GM12878 (cell line): ENCODE measurements at regions not wholly inside any gene's neighbourhood (a gene's known extent, or its start where the extent isn't known, plus 50 kb on each side); places are given as distances from the start of the nearest gene placed in this dataset.

Experiments used
- ATAC-seq: fragments of 200-7000 bp; cut with Tn5 transposase; 3 replicates; pipeline ENCODE4 v1.9.1; 2020; ENCODE audit warnings: mild to moderate bottlenecking, moderate library complexity
- BruUV-seq: library from RNA; stranded (reverse); fragments of 400-500 nt; replicated peaks from 2 replicates; lab custom pipeline; 2021; lab: Mats Ljungman, UMichigan
- CTCF ChIA-PET: fragments of 300-600 bp; sonication (Branson Sonifier 250); formaldehyde crosslinking; extraction: SDS; loops from one replicate; lab custom pipeline; 2021; ENCODE audit warnings: inconsistent platforms; lab: Yijun Ruan, JAX
- POLR2A ChIA-PET: fragments of 350-600 bp; formaldehyde crosslinking; extraction: SDS; loops from one replicate; lab custom pipeline; 2021; ENCODE audit warnings: inconsistent platforms; lab: Charles Lee
- RAD21 ChIA-PET: fragments of 300-600 bp; sonication (Branson Sonifier 250); formaldehyde crosslinking; loops from one replicate; lab custom pipeline; 2023; ENCODE audit warnings: antibody characterized with exemption; ENCODE audit not compliant: unreplicated experiment; lab: Charles Lee
- SMC1A ChIA-PET: fragments of 300-600 bp; sonication (Branson Sonifier 250); formaldehyde crosslinking; loops from one replicate; lab custom pipeline; 2023; ENCODE audit not compliant: unreplicated experiment, uncharacterized antibody; lab: Charles Lee
- DNase-seq: peaks from one replicate; pipeline ENCODE4 v3.0.0-alpha.2; 2011; ENCODE audit warnings: low read depth, low spot score
- FAIRE-seq: peaks from 3 replicates; lab custom pipeline; 2011; peaks lifted over from hg19 to GRCh38; lab: Jason Lieb, UNC
- H2AFZ ChIP-seq: 2 replicates; pipeline ENCODE4 v1.6.0; 2011; ENCODE audit warnings: low read depth, low read length, control low read depth; ENCODE audit not compliant: control insufficient read depth
- H3K27ac ChIP-seq: 2 replicates; pipeline ENCODE4 v1.5.1; 2011; ENCODE audit warnings: control low read depth; ENCODE audit not compliant: control insufficient read depth, insufficient read depth
- H3K27me3 ChIP-seq, 2 experiments: replicated peaks in 1 of 2; 2 replicates each; pipeline versions ENCODE4 v1.6.0 to v1.6.1; 2011; ENCODE audit warnings: low read length in 1 of 2; ENCODE audit not compliant: control insufficient read depth in 2 of 2, insufficient read depth in 2 of 2
- H3K36me3 ChIP-seq, 2 experiments: 2 replicates each; pipeline ENCODE4 v1.5.1; 2011; ENCODE audit warnings: low read length in 1 of 2; ENCODE audit not compliant: control insufficient read depth in 2 of 2, insufficient read depth in 2 of 2
- H3K4me1 ChIP-seq: 2 replicates; pipeline ENCODE4 v1.6.1; 2011; ENCODE audit warnings: mild to moderate bottlenecking, low read length, moderate library complexity, mixed read lengths; ENCODE audit not compliant: control insufficient read depth, insufficient read depth
- H3K4me2 ChIP-seq: 2 replicates; pipeline ENCODE4 v1.6.0; 2011; ENCODE audit warnings: control low read depth; ENCODE audit not compliant: control insufficient read depth, insufficient read depth
- H3K4me3 ChIP-seq: fragments of 200-600 bp; sonication (generic); 2 replicates; pipeline ENCODE4 v1.5.1; 2016
- H3K79me2 ChIP-seq: 2 replicates; pipeline ENCODE4 v1.6.0; 2011; ENCODE audit warnings: low read length; ENCODE audit not compliant: control insufficient read depth, insufficient read depth
- H3K9ac ChIP-seq: 2 replicates; pipeline ENCODE4 v1.8.0; 2011; ENCODE audit warnings: low read length, control low read depth, mixed read lengths; ENCODE audit not compliant: control insufficient read depth, insufficient read depth
- H3K9me3 ChIP-seq: replicated peaks from 3 replicates; pipeline ENCODE4 v1.5.1; 2011; ENCODE audit warnings: mild to moderate bottlenecking, low read length; ENCODE audit not compliant: control insufficient read depth, insufficient read depth
- H4K20me1 ChIP-seq: 2 replicates; pipeline ENCODE4 v1.6.0; 2011; ENCODE audit not compliant: control insufficient read depth, insufficient read depth
- BACH1 ChIP-seq: fragments of 450-650 bp; IDR thresholded peaks from 2 replicates; pipeline ENCODE4 v1.6.1; 2017; ENCODE audit warnings: mild to moderate bottlenecking, borderline replicate concordance
- CBX5 ChIP-seq: sonication (generic); IDR thresholded peaks from 2 replicates; pipeline ENCODE4 v1.6.1; 2016; ENCODE audit warnings: low read depth, moderate library complexity, mild to moderate bottlenecking, inconsistent platforms
- DPF2 ChIP-seq: fragments of 450-650 bp; IDR thresholded peaks from 2 replicates; pipeline ENCODE4 v1.6.1; 2017; ENCODE audit warnings: mild to moderate bottlenecking
- ETV6 ChIP-seq, 2 experiments: fragments of 450-650 bp in 1 of 2; IDR thresholded peaks in 1 of 2; conservative IDR thresholded peaks in 1 of 2; 2 replicates each; pipeline ENCODE4 v1.6.1; 2014; ENCODE audit warnings: antibody characterized with exemption in 1 of 2, borderline replicate concordance in 1 of 2, low read depth in 1 of 2, mild to moderate bottlenecking in 1 of 2, moderate library complexity in 1 of 2
- FOXK2 ChIP-seq: fragments of 450-650 bp; IDR thresholded peaks from 2 replicates; pipeline ENCODE4 v1.6.1; 2017; ENCODE audit warnings: mild to moderate bottlenecking, moderate library complexity
- KDM1A ChIP-seq: fragments of 200-600 bp; sonication (generic); IDR thresholded peaks from 2 replicates; pipeline ENCODE4 v1.6.1; 2016; ENCODE audit warnings: borderline replicate concordance
- LARP7 ChIP-seq: fragments of 450-650 bp; IDR thresholded peaks from 2 replicates; pipeline ENCODE4 v1.6.1; 2017; ENCODE audit warnings: mild to moderate bottlenecking
- MYB ChIP-seq: fragments of 150-350 bp; IDR thresholded peaks from 2 replicates; pipeline ENCODE4 v1.6.1; 2014; ENCODE audit warnings: mild to moderate bottlenecking, low read depth, low read length, borderline replicate concordance
- PML ChIP-seq: IDR thresholded peaks from 2 replicates; pipeline ENCODE4 v1.6.1; 2012; ENCODE audit warnings: low read length, inconsistent platforms
- POLR2AphosphoS5 ChIP-seq: IDR thresholded peaks from 2 replicates; pipeline ENCODE4 v1.6.1; 2011; ENCODE audit warnings: mild to moderate bottlenecking, low read length, inconsistent platforms
- RBBP5 ChIP-seq: fragments of 200-600 bp; sonication (generic); conservative IDR thresholded peaks from 2 replicates; pipeline ENCODE4 v1.6.1; 2016
- RELA ChIP-seq: fragments of 450-650 bp; IDR thresholded peaks from 2 replicates; pipeline ENCODE4 v1.8.0; 2014; ENCODE audit warnings: borderline replicate concordance; ENCODE audit not compliant: partially characterized antibody
- SMC3 ChIP-seq: IDR thresholded peaks from 2 replicates; pipeline ENCODE4 v1.6.1; 2011; ENCODE audit warnings: low read length, improper control_type of control experiment, borderline replicate concordance
- SREBF1 ChIP-seq: IDR thresholded peaks from 2 replicates; pipeline ENCODE4 v1.6.1; 2012; ENCODE audit warnings: mild to moderate bottlenecking, low read length
- TARDBP ChIP-seq: IDR thresholded peaks from 2 replicates; pipeline ENCODE4 v1.6.1; 2016; ENCODE audit warnings: borderline replicate concordance
- YBX1 ChIP-seq: fragments of 450-650 bp; IDR thresholded peaks from 2 replicates; pipeline ENCODE4 v1.6.1; 2016; ENCODE audit warnings: antibody characterized with exemption
- ZNF274 ChIP-seq: IDR thresholded peaks from one replicate; pipeline ENCODE4 v1.8.0; 2011; ENCODE audit not compliant: insufficient read length, insufficient read depth
- WGBS: methylation state at CpG from one replicate; pipeline ENCODE4 v1.1.6; 2016; ENCODE audit warnings: low lambda C conversion rate; ENCODE audit not compliant: insufficient replicate concordance, insufficient coverage; ENCODE audit errors: missing lambda C conversion rate; 5-methylcytosine and 5-hydroxymethylcytosine counted together
- in situ Hi-C: fragments of 300-500 bp; cut with MboI; formaldehyde crosslinking; loops from 9 replicates; pipeline ENCODE4 v1.14.3; 2018; ENCODE audit warnings: mixed read lengths
- intact Hi-C: fragments of 100-400 bp; cut with micrococcal nuclease; formaldehyde crosslinking; loops from one replicate; pipeline ENCODE4 v1.14.2; 2022; ENCODE audit not compliant: unreplicated experiment
- TF ChIP-seq, protein P1 (sequence below): IDR thresholded peaks from 2 replicates; pipeline ENCODE4 v1.6.1; 2011; ENCODE audit warnings: low read depth, low read length, improper control_type of control experiment, borderline replicate concordance

GRCh38 chr9:107815782-107816560, 326.4 kb upstream of the KLF4 start:
- FAIRE-seq = no peak
- 9% methylated on average over 6 of the region's 6 CpGs for WGBS
- ATAC-seq = no peak
- intact Hi-C loops (no loop called here), in situ Hi-C loops (no loop called here)
- Histone ChIP-seq H3K27ac (no peak overlapping the region), H3K4me1 (no peaks in the 10 kb centered on the region), H3K79me2 (no peaks in the 10 kb centered on the region), H3K9me3 (no peaks in the 10 kb centered on the region), H3K36me3 (no peaks in the 10 kb centered on the region), H3K4me3 (no peak overlapping the region), H3K27me3 (no peaks in the 10 kb centered on the region), H3K9ac (no peak overlapping the region), H4K20me1 (no peaks in the 10 kb centered on the region), H3K4me2 (no peak overlapping the region), H2AFZ (no peak overlapping the region)
- TF ChIP-seq DPF2 (no peak), YBX1 (no peak), RBBP5 (no peak), PML (no peak), ZNF274 (no peak), MYB (no peak)
- SMC1A ChIA-PET = interaction anchor here (0.9 to 1.6 kb wide), 5 partner anchors 10 to 64 kb away, joined by 3 to 5 read pairs (median 4); no protein-coding TSS in a partner anchor
- DNase-seq = no peak
- no TSS peak for BruUV-seq
- RAD21 ChIA-PET = interaction anchor here (0.7 to 1.0 kb wide), 3 partner anchors 64 to 68 kb away, joined by 3 to 4 read pairs (median 4); no protein-coding TSS in a partner anchor
- CTCF ChIA-PET = interaction anchor here (0.6 to 1.5 kb wide), 3 partner anchors 10 to 1768 kb away, joined by 3 to 4 read pairs (median 3); no protein-coding TSS in a partner anchor
- POLR2A ChIA-PET = no interaction called here

DNA sequence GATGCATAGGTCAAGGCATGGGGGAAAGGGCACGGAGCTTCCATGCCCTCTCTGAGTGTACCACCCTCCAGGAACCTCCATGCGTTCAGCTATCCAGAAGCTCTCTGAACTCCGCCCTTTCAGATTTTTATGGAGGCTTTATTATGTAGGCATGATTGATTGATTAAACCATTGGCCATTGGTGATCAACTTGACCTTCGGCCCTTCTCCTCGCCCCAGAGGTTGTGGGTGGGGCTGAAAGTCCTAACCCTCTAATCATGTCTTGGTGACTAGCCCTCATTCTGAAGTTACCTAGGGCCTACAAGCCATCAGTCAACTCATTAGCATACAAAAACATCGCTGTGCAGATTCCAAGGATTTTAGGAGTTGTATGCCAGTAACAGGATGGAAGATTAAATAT, 323.7 kb upstream of the KLF4 start:
- intact Hi-C loops (no loop called here), in situ Hi-C loops (no loop called here)
- no peak overlapping the region for H3K4me3 ChIP-seq
- no peak overlapping the region for H3K9ac ChIP-seq
- RAD21 ChIA-PET = interaction anchor here (2.2 kb wide), 1 partner anchor 14 kb away, joined by 6 read pairs; no protein-coding TSS in a partner anchor
- no peaks in the 10 kb centered on the region for H3K9me3 ChIP-seq
- no peaks in the 10 kb centered on the region for H3K79me2 ChIP-seq
- no peak overlapping the region for H3K4me2 ChIP-seq
- WGBS = 10% methylated on average over 6 of the region's 6 CpGs
- SMC1A ChIA-PET = no interaction called here
- FAIRE-seq (no peak), DNase-seq (no peak), ATAC-seq (no peak)
- H3K27ac ChIP-seq = no peak overlapping the region
- CTCF ChIA-PET = no interaction called here
- H3K27me3 ChIP-seq = no peaks in the 10 kb centered on the region
- H2AFZ ChIP-seq = no peak overlapping the region
- POLR2A ChIA-PET = no interaction called here
- no peak for TF ChIP-seq RELA
- no peak for TF ChIP-seq POLR2AphosphoS5
- TF ChIP-seq TARDBP = no peak
- TF ChIP-seq MYB = no peak
- no peak for TF ChIP-seq BACH1
- no peak for TF ChIP-seq ETV6 (conservative IDR thresholded peaks at IDR 0.05 in 1 of 2, IDR thresholded peaks at IDR 0.05 in 1 of 2; ENCODE audit: borderline replicate concordance in 1 of 2, low read depth in 1 of 2)
- no peak for TF ChIP-seq KDM1A
- TF ChIP-seq LARP7 = no peak
- TF ChIP-seq, protein P1, sequence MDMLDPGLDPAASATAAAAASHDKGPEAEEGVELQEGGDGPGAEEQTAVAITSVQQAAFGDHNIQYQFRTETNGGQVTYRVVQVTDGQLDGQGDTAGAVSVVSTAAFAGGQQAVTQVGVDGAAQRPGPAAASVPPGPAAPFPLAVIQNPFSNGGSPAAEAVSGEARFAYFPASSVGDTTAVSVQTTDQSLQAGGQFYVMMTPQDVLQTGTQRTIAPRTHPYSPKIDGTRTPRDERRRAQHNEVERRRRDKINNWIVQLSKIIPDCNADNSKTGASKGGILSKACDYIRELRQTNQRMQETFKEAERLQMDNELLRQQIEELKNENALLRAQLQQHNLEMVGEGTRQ = no peak
- no peak for TF ChIP-seq FOXK2
- TF ChIP-seq SMC3 = no peak
- TF ChIP-seq SREBF1 = no peak
- no peak for TF ChIP-seq CBX5
- no peaks in the 10 kb centered on the region for H4K20me1 ChIP-seq
- H3K36me3 ChIP-seq = no peaks in the 10 kb centered on the region
- H3K4me1 ChIP-seq = no peaks in the 10 kb centered on the region
- no TSS peak for BruUV-seq
